GM12892 (cell line): ENCODE measurements at regions not wholly inside any gene's neighbourhood (a gene's known extent, or its start where the extent isn't known, plus 50 kb on each side); places are given as distances from the start of the nearest gene placed in this dataset.

ENCODE experiments used
- POLR2A ChIP-seq: IDR thresholded peaks from 2 replicates; pipeline ENCODE4 v1.6.1; 2011; ENCODE audit warnings: low read depth, low read length, control low read depth
- TAF1 ChIP-seq: IDR thresholded peaks from 2 replicates; pipeline ENCODE4 v1.6.1; 2011; ENCODE audit warnings: low read depth, mild to moderate bottlenecking, control low read depth, low read length, borderline replicate concordance

- TF ChIP-seq TAF1 (no peak), POLR2A (no peak)
These were observed 648.9 kb upstream of the ALCAM start for GRCh38 chr3:104717828-104718196.
